RWPE2 (cell line): ENCODE measurements at regions not wholly inside any gene's neighbourhood (a gene's known extent, or its start where the extent isn't known, plus 50 kb on each side); places are given as distances from the start of the nearest gene placed in this dataset.

ENCODE experiments used
- ATAC-seq: fragments of 200-7000 bp; cut with Tn5 transposase; 3 replicates; pipeline ENCODE4 v1.9.1; 2021; ENCODE audit warnings: low read depth
- DNase-seq: peaks from one replicate; pipeline ENCODE4 v3.0.0-alpha.2; 2020; ENCODE audit warnings: low spot score
- H3K27ac ChIP-seq: fragments of 450-650 bp; 2 replicates; pipeline ENCODE4 v1.5.1; 2017; ENCODE audit warnings: mild to moderate bottlenecking; ENCODE audit not compliant: poor library complexity, severe bottlenecking
- H3K27me3 ChIP-seq: fragments of 250-450 bp; sonication (Bioruptor Pico); 2 replicates; pipeline ENCODE4 v1.5.1; 2021; ENCODE audit warnings: mild to moderate bottlenecking, moderate library complexity; ENCODE audit not compliant: insufficient read depth, poor library complexity, severe bottlenecking
- H3K36me3 ChIP-seq: fragments of 250-450 bp; sonication (Bioruptor Pico); 2 replicates; pipeline ENCODE4 v1.5.1; 2020; ENCODE audit warnings: low read depth, mild to moderate bottlenecking, moderate library complexity
- H3K4me1 ChIP-seq: fragments of 250-450 bp; sonication (Bioruptor Pico); 2 replicates; pipeline ENCODE4 v1.5.1; 2021; ENCODE audit warnings: mild to moderate bottlenecking, moderate library complexity; ENCODE audit not compliant: insufficient read depth, poor library complexity, severe bottlenecking
- H3K4me3 ChIP-seq: fragments of 250-450 bp; sonication (Bioruptor Pico); 2 replicates; pipeline ENCODE4 v1.5.1; 2021; ENCODE audit warnings: mild to moderate bottlenecking, moderate library complexity; ENCODE audit not compliant: severe bottlenecking
- H3K9me3 ChIP-seq: fragments of 250-450 bp; sonication (Bioruptor Pico); 2 replicates; pipeline ENCODE4 v1.5.1; 2021; ENCODE audit warnings: mild to moderate bottlenecking, moderate library complexity; ENCODE audit not compliant: severe bottlenecking
- CTCF ChIP-seq: fragments of 450-650 bp; IDR thresholded peaks from one replicate; pipeline ENCODE4 v1.5.1; 2017; ENCODE audit warnings: mild to moderate bottlenecking, moderate library complexity; ENCODE audit not compliant: poor library complexity, severe bottlenecking

GRCh38 chr2:114389021-114389420, 53.4 kb upstream of the DPP10 start:
- no peaks in the 10 kb centered on the region for H3K9me3 ChIP-seq
- no peak for TF ChIP-seq CTCF
- no peak for DNase-seq
- no peak for ATAC-seq
- no peaks in the 10 kb centered on the region for H3K4me1 ChIP-seq
- no peaks in the 10 kb centered on the region for H3K27me3 ChIP-seq
- no peak overlapping the region for H3K27ac ChIP-seq
- H3K36me3 ChIP-seq, result no peaks in the 10 kb centered on the region
- no peak overlapping the region for H3K4me3 ChIP-seq
